Effector memory CD4-positive, alpha-beta T cell (primary cell): ENCODE measurements at regions not wholly inside any gene's neighbourhood (a gene's known extent, or its start where the extent isn't known, plus 50 kb on each side); places are given as distances from the start of the nearest gene placed in this dataset.
"Not testable (repeated sequence)": the region's sequence is repeated elsewhere in the genome, so short reads cannot be mapped to it uniquely, and the experiment has no call there.

Experiments used
- DNase-seq, 3 donors: peaks; one replicate each; pipeline ENCODE4 v3.0.0-alpha.2; 2020
- H3K27ac ChIP-seq: 2 replicates; pipeline ENCODE4 v1.7.0; 2013; ENCODE audit warnings: mild to moderate bottlenecking, low read length, moderate library complexity; ENCODE audit not compliant: insufficient read depth, poor library complexity, severe bottlenecking
- H3K27me3 ChIP-seq: replicated peaks from 2 replicates; pipeline ENCODE4 v1.7.0; 2013; ENCODE audit warnings: mild to moderate bottlenecking, low read length; ENCODE audit not compliant: insufficient read depth, control insufficient read depth, poor library complexity, severe bottlenecking
- H3K36me3 ChIP-seq: 2 replicates; pipeline ENCODE4 v1.7.0; 2013; ENCODE audit warnings: mild to moderate bottlenecking, low read length, moderate library complexity; ENCODE audit not compliant: control insufficient read depth, insufficient read depth
- H3K4me1 ChIP-seq: 2 replicates; pipeline ENCODE4 v1.7.0; 2013; ENCODE audit warnings: low read length, mild to moderate bottlenecking; ENCODE audit not compliant: control insufficient read depth, insufficient read depth, poor library complexity, severe bottlenecking
- H3K4me3 ChIP-seq: 2 replicates; pipeline ENCODE4 v1.7.0; 2013; ENCODE audit warnings: low read length, low read depth, mild to moderate bottlenecking; ENCODE audit not compliant: insufficient read depth, poor library complexity, severe bottlenecking
- H3K9me3 ChIP-seq: 2 replicates; pipeline ENCODE4 v1.7.0; 2013; ENCODE audit warnings: mild to moderate bottlenecking, low read length, moderate library complexity; ENCODE audit not compliant: control insufficient read depth

- not testable (repeated sequence) for H3K36me3 ChIP-seq, H3K4me3 ChIP-seq, H3K9me3 ChIP-seq, H3K4me1 ChIP-seq, H3K27ac ChIP-seq, DNase-seq, H3K27me3 ChIP-seq
Observed at GRCh38 chr1:146317785-146318184, 89.0 kb upstream of the NOTCH2NLA start.

- H3K27me3 ChIP-seq, H3K36me3 ChIP-seq, H3K27ac ChIP-seq, H3K9me3 ChIP-seq, H3K4me1 ChIP-seq, H3K4me3 ChIP-seq, DNase-seq: not testable (repeated sequence)
Observed at GRCh38 chr1:146314449-146315246, 85.8 kb upstream of the NOTCH2NLA start.

- not testable (repeated sequence) for H3K27me3 ChIP-seq, H3K4me3 ChIP-seq, H3K27ac ChIP-seq, H3K9me3 ChIP-seq, DNase-seq, H3K36me3 ChIP-seq, H3K4me1 ChIP-seq
Observed at GRCh38 chr1:146310579-146310978, 81.8 kb upstream of the NOTCH2NLA start.

- H3K27me3 ChIP-seq, DNase-seq, H3K4me1 ChIP-seq, H3K4me3 ChIP-seq, H3K27ac ChIP-seq, H3K36me3 ChIP-seq, H3K9me3 ChIP-seq: not testable (repeated sequence)
Observed at GRCh38 chr1:146309427-146309826, 80.6 kb upstream of the NOTCH2NLA start.

GRCh38 chr1:146308892-146309291 is 80.1 kb upstream of the NOTCH2NLA start:
- not testable (repeated sequence) for DNase-seq, H3K4me1 ChIP-seq, H3K4me3 ChIP-seq, H3K27ac ChIP-seq, H3K36me3 ChIP-seq, H3K9me3 ChIP-seq, H3K27me3 ChIP-seq

- DNase-seq, H3K27me3 ChIP-seq, H3K9me3 ChIP-seq, H3K4me3 ChIP-seq, H3K36me3 ChIP-seq, H3K27ac ChIP-seq, H3K4me1 ChIP-seq: not testable (repeated sequence)
Observed at GRCh38 chr1:146308152-146308551, 79.3 kb upstream of the NOTCH2NLA start.

- H3K27me3 ChIP-seq, H3K27ac ChIP-seq, DNase-seq, H3K36me3 ChIP-seq, H3K4me1 ChIP-seq, H3K4me3 ChIP-seq, H3K9me3 ChIP-seq: not testable (repeated sequence)
Observed at GRCh38 chr1:146307632-146308031, 78.8 kb upstream of the NOTCH2NLA start.

- H3K27ac ChIP-seq, H3K4me3 ChIP-seq, H3K27me3 ChIP-seq, H3K9me3 ChIP-seq, DNase-seq, H3K4me1 ChIP-seq, H3K36me3 ChIP-seq: not testable (repeated sequence)
Observed at GRCh38 chr1:146306651-146307050, 77.8 kb upstream of the NOTCH2NLA start.

- not testable (repeated sequence) for H3K9me3 ChIP-seq, H3K4me1 ChIP-seq, DNase-seq, H3K4me3 ChIP-seq, H3K36me3 ChIP-seq, H3K27ac ChIP-seq, H3K27me3 ChIP-seq
Observed at GRCh38 chr1:146305442-146305841, 76.6 kb upstream of the NOTCH2NLA start.

GRCh38 chr1:146298575-146298897 is 69.7 kb upstream of the NOTCH2NLA start:
- H3K4me1 ChIP-seq, H3K36me3 ChIP-seq, H3K27ac ChIP-seq, H3K9me3 ChIP-seq, H3K4me3 ChIP-seq, DNase-seq, H3K27me3 ChIP-seq: not testable (repeated sequence)
